ENCODE measurements at regions not wholly inside any gene's neighbourhood (a gene's known extent, or its start where the extent isn't known, plus 50 kb on each side); places are given as distances from the start of the nearest gene placed in this dataset.
"Not testable (repeated sequence)": the region's sequence is repeated elsewhere in the genome, so short reads cannot be mapped to it uniquely, and the experiment has no call there.

- DNase-seq, result no peak
Measured at GRCh38 chr11:31956310-31956709, 134.6 kb upstream of the RCN1 start.

- no peak for DNase-seq
Measured at GRCh38 chr11:31955838-31956237, 135.0 kb upstream of the RCN1 start.

GRCh38 chr11:31953803-31954327 is 137.0 kb upstream of the RCN1 start:
- DNase-seq, result no peak

GRCh38 chr11:31949733-31950200 is 138.6 kb upstream of the PAX6 start:
- not testable (repeated sequence) for DNase-seq

- no peak for DNase-seq
Measured at GRCh38 chr11:31947051-31947450, 135.9 kb upstream of the PAX6 start.

- no peak for DNase-seq
Measured at GRCh38 chr11:31943056-31943780, 132.1 kb upstream of the PAX6 start.

GRCh38 chr11:31940371-31941037 is 129.4 kb upstream of the PAX6 start:
- DNase-seq, result no peak

- no peak for DNase-seq
Measured at GRCh38 chr11:31939004-31939403, 127.9 kb upstream of the PAX6 start.

- DNase-seq, result no peak
Measured at GRCh38 chr11:31936312-31936711, 125.2 kb upstream of the PAX6 start.

- DNase-seq, result no peak
Measured at GRCh38 chr11:31932879-31933278, 121.8 kb upstream of the PAX6 start.

- DNase-seq, result no peak
Measured at GRCh38 chr11:31927982-31928381, 116.9 kb upstream of the PAX6 start.

- DNase-seq, result no peak
Measured at GRCh38 chr11:31926816-31927528, 115.8 kb upstream of the PAX6 start.

GRCh38 chr11:31926106-31926505 is 115.0 kb upstream of the PAX6 start:
- no peak for DNase-seq

GRCh38 chr11:31922450-31922849 is 111.3 kb upstream of the PAX6 start:
- no peak for DNase-seq

- no peak for DNase-seq
Measured at GRCh38 chr11:31921081-31921480, 110.0 kb upstream of the PAX6 start.

- no peak for DNase-seq
Measured at GRCh38 chr11:31919175-31919574, 108.1 kb upstream of the PAX6 start.

- DNase-seq, result no peak
Measured at GRCh38 chr11:31915867-31916266, 104.7 kb upstream of the PAX6 start.

- no peak for DNase-seq
Measured at GRCh38 chr11:31913985-31914384, 102.9 kb upstream of the PAX6 start.

GRCh38 chr11:31912808-31913207 is 101.7 kb upstream of the PAX6 start:
- no peak for DNase-seq

- no peak for DNase-seq
Measured at GRCh38 chr11:31910950-31911576, 99.9 kb upstream of the PAX6 start.

- no peak for DNase-seq
Measured at GRCh38 chr11:31903225-31904074, 92.3 kb upstream of the PAX6 start.

GRCh38 chr11:31902706-31903105 is 91.6 kb upstream of the PAX6 start:
- DNase-seq, result no peak
